HG03354 (cell line): ENCODE measurements at regions not wholly inside any gene's neighbourhood (a gene's known extent, or its start where the extent isn't known, plus 50 kb on each side); places are given as distances from the start of the nearest gene placed in this dataset.
A peak's percentile ranks its signal among the peaks of the same experiment; 100 is the strongest.
"Not testable (repeated sequence)": the region's sequence is repeated elsewhere in the genome, so short reads cannot be mapped to it uniquely, and the experiment has no call there.

Source experiments
- ATAC-seq: cut with Tn5 transposase; IDR thresholded peaks from one replicate; pipeline ENCODE4 v1.9.1; 2021; ENCODE audit warnings: mild to moderate bottlenecking; ENCODE audit not compliant: unreplicated experiment, poor library complexity, severe bottlenecking

DNA sequence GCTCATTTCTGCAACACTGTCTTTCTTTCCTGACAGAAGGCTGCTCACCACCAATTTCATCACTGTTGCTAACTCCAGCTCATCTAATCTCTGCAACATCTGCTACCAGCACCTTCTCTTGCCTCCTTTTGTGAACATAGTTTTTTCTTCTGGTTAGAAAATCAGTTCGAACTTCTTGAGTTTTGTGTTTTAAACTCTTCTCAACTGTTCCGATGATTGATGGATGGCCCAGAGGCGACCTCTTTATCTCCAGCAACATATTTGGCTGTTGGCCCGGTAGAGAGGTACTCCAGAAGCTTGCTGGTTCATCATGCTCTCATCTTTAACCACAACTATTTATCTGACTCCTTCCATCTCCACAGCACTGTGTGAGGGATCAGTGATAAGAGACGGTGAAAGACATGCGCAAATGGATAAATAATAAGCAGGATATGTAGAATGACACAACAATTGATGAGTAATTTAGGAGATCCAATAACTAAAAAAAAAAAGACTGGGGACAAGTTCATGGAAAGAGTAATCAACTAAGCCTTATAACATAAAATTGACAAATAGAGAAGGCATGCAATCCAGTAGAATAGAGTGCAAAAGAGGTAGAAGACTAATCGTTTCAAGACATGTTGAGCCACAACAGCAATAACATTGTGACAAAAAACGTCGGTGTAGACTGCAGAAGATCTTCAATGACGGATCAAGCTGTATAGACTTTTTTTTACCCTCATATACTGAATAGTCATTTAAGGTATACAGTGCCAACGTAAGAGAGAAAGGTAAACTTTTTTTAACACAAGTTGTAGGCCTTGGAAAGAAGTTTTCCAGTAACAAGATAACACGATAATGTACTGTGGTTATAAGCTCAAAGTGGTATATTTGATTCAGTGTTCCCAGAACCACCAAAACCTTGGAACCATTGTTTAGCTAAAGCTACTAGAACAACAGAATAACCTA, 152.2 kb downstream of the CRPPA start:
- no peak for ATAC-seq

DNA sequence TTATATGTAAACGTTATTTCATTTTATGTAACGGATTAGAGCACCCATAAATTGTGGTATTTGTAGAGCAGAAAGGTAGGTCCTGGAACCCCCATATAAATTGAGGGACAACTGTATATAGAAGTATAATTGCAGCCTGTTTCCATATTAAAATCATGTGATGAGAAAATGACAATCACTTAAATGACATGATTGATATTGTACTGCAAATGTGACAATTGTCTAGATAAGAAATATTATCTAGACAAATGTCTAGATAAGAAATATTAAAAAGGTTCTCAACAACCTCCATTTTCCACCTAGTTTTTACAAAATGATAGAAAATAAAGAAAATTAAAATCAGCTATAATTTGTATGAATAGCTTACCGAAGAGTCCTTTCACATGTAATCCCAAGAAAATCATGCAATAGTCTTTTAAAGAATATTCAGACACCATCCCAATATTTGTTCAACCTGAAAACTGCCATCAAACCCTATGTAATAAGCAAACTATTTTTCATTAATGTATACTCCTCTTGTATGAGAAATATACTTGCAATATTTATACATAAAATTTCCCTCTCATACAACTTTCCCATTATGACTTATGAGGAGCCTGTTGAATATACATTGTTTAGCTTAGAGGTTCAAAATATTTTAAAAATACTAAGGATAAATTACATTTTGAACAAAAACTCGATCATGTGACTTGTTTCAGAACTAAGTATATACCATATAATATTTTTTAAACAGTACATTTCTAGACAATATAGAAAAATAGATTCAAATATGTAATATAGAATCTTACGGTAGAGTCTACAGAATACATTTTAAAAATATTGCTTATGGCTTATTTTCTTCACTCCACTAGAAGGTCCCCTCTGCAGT, 153.2 kb downstream of the CRPPA start:
- no peak for ATAC-seq

DNA sequence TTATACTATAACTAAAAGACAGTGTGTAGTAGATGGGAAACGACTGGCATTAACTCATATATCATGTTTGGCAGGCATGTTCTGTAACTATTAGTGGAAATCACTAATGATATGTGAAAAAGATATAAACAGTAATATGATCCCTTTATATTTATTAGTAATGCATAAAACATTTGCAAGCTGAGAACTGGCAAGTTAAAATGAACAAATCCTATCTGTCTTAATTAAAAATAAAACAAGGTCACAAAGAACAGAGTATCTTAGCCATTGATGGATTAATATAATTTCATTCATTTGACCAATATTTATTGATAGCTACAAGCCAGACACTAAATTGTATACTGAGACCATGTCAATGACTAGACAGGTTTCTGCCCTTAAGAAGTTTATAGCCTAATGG, 154.5 kb downstream of the CRPPA start:
- ATAC-seq: no peak

DNA sequence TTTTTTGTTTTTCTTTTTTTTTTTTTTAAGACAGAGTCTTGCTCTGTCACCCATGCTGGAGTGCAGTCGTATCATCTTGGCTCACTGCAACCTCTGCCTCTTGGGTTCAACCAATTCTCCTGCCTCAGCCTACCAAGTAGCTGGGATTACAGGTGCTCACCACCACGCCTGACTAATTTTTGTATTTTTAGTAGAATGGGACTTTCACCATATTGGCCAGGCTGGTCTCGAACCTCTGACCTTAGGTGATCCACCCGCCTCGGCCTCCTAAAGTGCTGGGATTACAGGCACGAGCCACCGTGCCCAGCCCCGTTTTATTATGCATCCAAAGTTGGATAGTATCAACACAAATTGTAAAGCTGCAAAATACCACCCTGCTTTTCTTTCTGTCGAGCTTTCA, 154.9 kb downstream of the CRPPA start:
- not testable (repeated sequence) for ATAC-seq

DNA sequence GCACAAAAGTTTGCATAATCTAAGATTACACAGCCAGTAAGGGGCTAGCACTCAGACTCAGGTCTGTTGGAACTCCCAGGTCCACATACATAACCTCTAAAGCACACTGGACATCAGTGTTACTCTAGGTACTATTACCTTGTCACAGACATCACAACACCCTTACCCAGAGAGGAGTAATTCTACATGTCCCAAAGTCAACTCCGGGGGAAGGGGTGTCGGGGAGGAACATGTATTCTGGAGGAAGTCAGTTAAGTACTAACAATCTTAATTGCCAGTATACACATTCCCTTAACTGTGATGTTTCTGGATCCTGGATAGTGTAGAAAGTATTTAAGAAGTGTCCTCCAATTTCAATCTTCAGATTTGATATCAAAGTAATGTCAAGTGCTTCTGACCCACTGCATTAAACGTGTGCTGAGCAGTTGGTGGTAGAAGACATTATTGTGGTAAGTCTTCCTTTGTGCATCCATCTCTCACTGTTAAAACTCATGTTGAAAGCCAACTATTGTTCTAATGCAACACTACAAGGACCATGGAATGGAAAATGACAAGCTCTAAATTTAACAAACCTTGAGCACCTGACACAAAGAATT, 155.4 kb downstream of the CRPPA start:
- no peak for ATAC-seq

DNA sequence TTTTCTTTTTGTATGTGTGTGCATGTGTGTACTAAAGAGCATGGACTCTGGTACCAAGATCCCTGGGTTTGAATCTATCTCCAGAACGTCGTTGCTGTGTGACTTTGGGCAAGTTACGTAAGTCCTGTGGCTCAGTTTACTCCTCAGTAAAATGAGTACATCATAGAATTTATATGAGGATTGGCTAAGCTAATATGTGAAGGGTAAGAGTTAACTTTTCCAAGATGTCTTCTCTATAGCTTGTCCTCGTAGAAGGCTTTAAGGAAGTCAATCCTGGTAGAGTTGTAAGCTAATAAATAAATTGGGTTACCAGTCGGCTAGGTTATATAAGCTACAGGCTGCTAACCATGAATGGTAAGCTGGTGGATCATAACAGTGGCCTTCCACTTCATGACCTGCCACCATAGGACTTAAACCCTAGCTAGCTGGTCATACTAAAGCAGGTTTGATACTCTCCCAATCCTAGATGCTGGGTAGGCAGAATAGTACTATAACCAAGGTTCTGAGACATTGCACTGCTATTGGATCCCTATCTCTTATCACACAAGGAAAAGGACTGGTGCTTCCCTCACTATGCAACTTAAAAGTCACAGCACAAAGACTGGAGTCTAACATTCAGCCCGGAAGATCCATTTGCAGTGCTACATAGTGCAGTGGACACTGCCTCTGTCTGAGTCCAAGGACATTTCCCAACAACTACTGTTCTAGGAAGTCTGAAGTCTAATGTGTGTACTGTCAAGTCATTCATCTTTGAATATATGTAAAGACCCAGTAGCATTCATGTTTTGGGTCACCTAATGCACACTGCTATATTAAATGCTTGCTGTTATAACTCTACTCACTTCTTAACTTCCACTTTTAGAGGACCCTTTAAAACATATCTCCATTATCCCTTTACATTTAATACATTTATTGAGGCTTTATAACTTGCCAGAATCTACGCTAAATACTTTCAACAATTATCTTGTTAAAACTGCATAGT, 156.2 kb downstream of the CRPPA start:
- ATAC-seq: no peak

DNA sequence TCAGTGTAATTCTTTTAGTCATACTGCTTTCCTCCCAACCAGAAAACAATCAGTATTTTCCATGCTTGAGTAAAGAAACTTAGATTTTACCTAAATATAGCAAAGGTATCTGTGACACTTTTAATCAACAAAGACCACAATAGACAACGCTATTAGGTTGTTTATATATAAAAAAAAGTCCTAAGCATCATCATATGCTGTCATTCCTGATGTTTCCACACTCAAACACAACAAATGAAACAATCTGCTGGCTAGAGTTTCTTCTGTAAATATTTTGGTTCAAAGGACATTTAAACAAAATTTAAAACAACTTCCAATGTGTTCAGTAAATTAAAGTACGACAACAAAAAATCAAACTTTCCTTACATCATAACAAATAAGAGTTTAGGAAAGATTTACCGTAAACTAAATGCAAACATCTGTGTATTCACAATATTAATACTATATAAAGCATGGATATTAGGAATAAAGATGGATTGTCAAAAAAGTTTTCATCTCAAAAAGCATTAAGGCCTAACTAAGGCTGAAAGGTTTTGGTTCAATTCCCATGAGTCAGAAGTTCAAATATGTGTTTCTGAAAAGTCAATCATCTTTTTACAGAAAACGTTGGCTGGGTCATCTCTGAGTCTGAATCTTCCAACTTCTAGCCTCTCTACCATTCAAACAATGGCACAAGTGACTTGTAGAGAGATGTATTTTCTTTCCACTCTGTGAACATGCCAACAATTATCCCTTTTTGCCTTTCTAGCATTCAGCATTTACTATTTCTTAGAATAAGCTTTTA, 157.1 kb downstream of the CRPPA start:
- no peak for ATAC-seq

DNA sequence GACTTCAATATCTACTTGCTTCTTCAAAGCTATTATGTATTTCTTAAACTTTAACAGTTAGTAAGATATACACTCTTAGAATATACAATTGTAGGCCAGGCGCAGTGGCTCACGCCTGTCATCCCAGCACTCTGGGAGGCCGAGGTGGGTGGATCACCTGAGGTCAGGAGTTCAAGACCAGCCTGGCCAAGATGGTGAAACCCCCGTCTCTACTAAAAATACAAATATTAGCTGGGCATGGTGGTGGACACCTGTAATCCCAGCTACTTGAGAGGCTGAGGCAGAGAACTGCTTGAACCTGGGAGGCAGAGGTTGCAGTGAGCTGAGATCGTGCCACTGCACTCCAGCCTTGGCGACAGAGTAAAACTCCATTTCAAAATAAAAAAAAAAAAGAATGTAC, 158.0 kb downstream of the CRPPA start:
- ATAC-seq: not testable (repeated sequence)

DNA sequence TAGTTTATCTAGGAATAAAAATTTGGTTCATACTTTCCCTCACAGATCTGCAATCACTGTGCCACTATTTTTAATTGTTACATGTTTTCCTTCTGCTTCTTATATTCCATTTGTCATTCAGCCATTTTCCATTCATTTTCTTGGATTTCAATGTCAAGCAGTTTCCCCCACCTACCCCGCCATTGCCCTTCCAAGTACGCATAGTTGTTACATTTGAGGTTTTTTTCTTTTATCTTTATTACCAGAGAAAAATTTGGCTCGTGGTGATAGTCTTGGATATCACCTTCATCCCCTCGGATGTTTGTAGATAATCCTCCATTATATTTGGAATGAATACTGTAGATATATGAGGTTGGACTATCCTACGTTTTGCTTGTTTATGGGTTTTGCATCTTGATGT, 159.7 kb downstream of the CRPPA start:
- no peak for ATAC-seq

DNA sequence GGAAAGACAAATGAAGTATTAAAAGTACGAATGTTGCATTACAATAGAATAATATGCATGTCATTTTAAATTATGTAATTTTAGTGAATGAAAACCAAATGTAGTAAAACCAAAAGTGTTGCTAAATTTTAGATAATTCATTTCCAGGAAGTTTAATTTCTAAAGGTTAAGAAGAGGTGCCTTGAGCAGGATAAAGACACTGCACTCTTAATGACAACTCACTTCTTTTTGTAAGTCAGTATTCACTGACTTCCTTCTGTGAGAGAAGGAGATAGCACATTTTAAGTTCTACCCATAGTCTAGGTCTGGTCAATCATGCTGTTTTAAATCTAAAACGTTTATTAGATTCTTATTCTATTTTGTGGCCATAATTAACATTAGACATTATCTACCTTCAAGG, 160.2 kb downstream of the CRPPA start:
- ATAC-seq: no peak

DNA sequence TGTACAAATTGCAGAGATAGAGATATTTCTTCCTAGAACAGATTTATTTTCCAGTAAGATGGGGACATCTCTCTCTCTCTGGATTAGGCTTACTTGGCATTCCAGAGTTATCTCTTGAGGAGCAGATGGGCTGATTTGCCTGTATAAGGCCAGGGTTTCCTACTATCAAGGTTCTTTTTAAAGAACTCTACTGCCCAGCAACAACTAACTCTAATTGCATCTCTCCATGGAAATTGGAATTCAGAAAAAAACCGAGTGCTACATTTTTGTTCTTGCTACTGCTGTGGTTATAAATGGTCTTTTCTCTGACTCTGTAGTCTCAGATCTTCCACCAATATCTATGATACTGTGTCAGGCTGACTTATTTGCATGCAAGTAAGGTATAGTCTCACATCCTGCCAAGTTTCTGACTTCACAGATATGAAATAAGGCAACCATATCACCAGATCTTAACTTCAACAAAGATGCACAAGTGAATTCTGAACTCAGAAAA, 161.1 kb downstream of the CRPPA start:
- ATAC-seq: peak; percentile 97

DNA sequence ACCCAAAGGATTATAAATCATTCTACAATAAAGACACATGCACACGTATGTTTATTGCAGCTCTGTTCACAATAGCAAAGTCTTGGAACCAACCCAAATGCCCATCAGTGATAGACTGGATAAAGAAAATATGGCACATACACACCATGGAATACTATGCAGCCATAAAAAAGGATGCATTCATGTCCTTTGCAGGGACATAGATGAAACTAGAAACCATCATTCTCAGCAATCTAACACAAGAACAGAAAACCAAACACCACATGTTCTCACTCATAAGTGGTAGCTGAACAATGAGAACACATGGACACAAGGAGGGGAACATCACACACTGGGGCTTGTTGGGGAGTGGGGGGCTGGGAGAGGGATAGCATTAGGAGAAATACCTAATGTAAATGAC, 164.9 kb downstream of the CRPPA start:
- not testable (repeated sequence) for ATAC-seq

DNA sequence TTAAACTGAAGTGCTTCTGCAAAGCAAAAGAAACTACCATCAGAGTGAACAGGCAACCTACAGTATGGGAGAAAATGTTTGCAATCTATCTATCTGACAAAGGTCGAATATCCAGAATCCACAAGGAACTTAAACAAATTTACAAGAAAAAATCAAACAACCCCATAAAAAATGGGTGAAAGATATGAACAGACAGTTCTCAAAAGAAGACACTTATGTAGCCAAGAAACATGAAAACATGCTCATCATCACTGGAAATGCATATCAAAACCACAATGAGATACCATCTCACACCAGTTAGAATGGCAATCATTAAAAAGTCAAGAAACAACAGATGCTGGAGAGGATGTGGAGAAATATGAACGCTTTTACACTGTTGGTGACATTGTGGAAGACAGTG, 165.4 kb downstream of the CRPPA start:
- not testable (repeated sequence) for ATAC-seq

DNA sequence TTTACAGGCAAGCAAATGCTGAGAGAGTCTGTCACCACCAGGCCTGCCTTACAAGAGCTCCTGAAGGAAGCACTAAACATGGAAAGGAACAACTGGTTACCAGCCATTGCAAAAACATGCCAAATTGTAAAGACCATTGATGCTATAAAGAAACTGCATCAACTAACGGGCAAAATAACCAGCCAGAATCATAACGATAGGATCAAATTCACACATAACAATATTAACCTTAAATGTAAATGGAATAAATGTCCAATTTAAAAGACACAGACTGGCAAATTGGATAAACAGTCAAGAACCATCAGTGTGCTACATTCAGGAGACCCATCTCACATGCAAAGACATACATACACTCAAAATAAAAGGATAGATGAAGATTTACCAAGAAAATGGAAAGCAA, 170.7 kb downstream of the CRPPA start:
- ATAC-seq: not testable (repeated sequence)

DNA sequence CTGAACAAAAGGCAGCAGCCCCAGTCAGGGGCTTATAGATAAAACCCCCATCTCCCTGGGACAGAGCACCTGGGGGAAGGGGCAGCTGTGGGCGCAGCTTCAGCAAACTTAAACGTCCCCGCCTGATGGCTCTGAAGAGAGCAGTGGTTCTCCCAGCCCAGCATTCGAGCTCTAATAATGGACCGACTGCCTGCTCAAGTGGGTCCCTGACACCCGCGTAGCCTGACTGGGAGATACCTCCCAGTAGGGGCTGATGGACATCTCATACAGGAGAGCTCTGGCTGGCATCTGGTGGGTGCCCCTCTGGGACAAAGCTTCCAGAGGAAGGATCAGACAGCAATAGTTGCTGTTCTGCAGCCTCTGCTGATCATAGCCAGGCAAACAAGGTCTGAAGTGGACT, 172.1 kb downstream of the CRPPA start:
- ATAC-seq: not testable (repeated sequence)

DNA sequence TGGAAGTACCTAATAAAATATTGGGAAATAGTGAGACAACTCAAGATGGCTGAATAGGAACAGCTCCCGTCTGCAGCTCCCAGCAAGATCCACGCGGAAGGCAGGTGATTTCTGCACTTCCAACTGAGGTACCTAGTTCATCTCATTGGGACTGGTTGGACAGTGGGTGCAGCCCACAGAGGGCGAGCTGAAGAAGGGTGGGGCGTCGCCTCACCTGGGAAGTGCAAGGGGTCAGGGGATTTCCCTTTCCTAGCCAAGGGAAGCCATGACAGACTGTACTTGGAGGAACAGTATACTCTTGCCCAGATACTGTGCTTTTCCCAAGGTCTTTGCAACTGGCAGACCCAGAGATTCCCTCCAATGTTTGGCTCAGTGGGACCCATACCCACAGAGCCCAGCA, 172.8 kb downstream of the CRPPA start:
- not testable (repeated sequence) for ATAC-seq

DNA sequence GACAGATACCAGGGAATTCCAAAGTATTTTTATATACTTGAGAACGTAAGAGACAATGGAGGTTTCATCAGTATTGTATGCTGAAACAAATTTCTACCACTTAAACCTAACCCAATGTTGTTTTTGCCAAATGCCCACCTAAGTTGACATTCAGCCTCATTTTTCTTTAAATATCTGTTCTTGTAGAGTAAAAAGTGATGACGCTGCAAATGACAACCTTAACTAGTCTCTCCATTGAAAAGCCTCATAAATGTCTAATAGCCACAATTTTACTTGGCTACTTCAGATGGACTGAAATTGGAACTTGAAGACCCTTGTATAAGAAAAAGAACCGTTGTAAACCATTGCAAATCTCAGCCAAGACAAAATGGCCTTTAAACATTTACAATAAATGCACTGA, 176.9 kb downstream of the CRPPA start:
- ATAC-seq: no peak

DNA sequence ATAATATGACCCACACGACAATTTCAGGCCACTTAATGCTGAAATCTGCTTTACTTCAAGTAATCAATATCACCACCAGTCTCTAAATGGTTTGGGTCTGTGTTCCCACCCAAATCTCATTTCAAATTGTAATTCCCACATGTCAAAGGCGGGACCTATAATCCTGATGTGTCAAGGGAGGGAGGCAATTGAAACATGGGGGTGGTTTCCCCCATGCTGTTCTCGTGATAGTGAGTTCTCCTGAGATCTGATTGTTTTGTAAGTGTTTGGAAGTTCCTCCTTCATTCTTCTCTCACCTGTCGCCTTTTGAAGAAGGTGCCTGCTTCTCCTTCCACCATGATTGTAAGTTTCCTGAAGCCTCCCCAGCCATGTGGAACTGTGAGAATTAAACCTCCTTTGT, 178.4 kb downstream of the CRPPA start:
- ATAC-seq: no peak
